HepG2 (cell line): ENCODE measurements at regions not wholly inside any gene's neighbourhood (a gene's known extent, or its start where the extent isn't known, plus 50 kb on each side); places are given as distances from the start of the nearest gene placed in this dataset.

Experiments used
- ATAC-seq: fragments of 200-7000 bp; cut with Tn5 transposase; 3 replicates; pipeline ENCODE4 v1.9.1; 2020; ENCODE audit warnings: mild to moderate bottlenecking, moderate library complexity
- BruUV-seq: library from RNA; stranded (reverse); fragments of 400-500 nt; replicated peaks from 2 replicates; lab custom pipeline; 2021; lab: Mats Ljungman, UMichigan
- CTCF ChIA-PET: fragments of 300-600 bp; formaldehyde crosslinking; extraction: SDS; loops from one replicate; lab custom pipeline; 2021; ENCODE audit warnings: low total read pairs, inconsistent platforms, low intra/inter-chr PET ratio; lab: Yijun Ruan, JAX
- POLR2A ChIA-PET: fragments of 350-600 bp; sonication (Branson Sonifier 250); formaldehyde crosslinking; loops from one replicate; lab custom pipeline; 2020; ENCODE audit warnings: antibody characterized with exemption, inconsistent platforms; lab: Yijun Ruan, JAX
- DNase-seq: peaks from one replicate; pipeline ENCODE4 v3.0.0-alpha.2; 2015; ENCODE audit warnings: low spot score
- FAIRE-seq: peaks from 3 replicates; lab custom pipeline; 2011; peaks lifted over from hg19 to GRCh38; lab: Jason Lieb, UNC
- H2AFZ ChIP-seq: one replicate; pipeline ENCODE4 v1.6.1; 2011; ENCODE audit warnings: low read length, inconsistent platforms
- H3K27ac ChIP-seq: fragments of 300-600 bp; 3 replicates; pipeline ENCODE4 v1.8.0; 2011; ENCODE audit warnings: mixed run types, mild to moderate bottlenecking, mixed read lengths, low read length, inconsistent platforms; ENCODE audit not compliant: insufficient read depth; ENCODE audit errors: extremely low read length
- H3K27me3 ChIP-seq, 2 experiments: fragments of 200-600 bp in 1 of 2; 2 replicates in 1 of 2; 3 replicates in 1 of 2; pipeline versions ENCODE4 v1.6.0 to v1.8.0; 2011; ENCODE audit warnings: low read length in 2 of 2, mild to moderate bottlenecking in 2 of 2, moderate library complexity in 2 of 2, inconsistent platforms in 1 of 2; ENCODE audit not compliant: insufficient read depth in 2 of 2, control insufficient read depth in 1 of 2
- H3K36me3 ChIP-seq, 2 experiments: fragments of 200-600 bp in 1 of 2; replicated peaks in 1 of 2; 2 replicates in 1 of 2; 3 replicates in 1 of 2; pipeline versions ENCODE4 v1.5.1 to v1.8.0; 2011; ENCODE audit warnings: low read length in 2 of 2, inconsistent platforms in 1 of 2; ENCODE audit not compliant: insufficient read depth in 2 of 2, control insufficient read depth in 1 of 2
- H3K4me1 ChIP-seq: 2 replicates; pipeline ENCODE4 v1.5.1; 2012; ENCODE audit warnings: low read length, inconsistent platforms; ENCODE audit not compliant: insufficient read depth
- H3K4me2 ChIP-seq: 2 replicates; pipeline ENCODE4 v1.6.0; 2011; ENCODE audit warnings: low read depth, low read length, inconsistent platforms
- H3K4me3 ChIP-seq, 3 experiments: fragments of 200-600 bp in 1 of 3; sonication (generic), shearing (Covaris generic) in 1 of 3; replicated peaks in 1 of 3; 2 replicates each; pipeline ENCODE4 v1.5.1; 2011 to 2016; ENCODE audit warnings: low read length in 3 of 3, inconsistent platforms in 2 of 3, low read depth in 2 of 3, mild to moderate bottlenecking in 2 of 3, control low read depth in 1 of 3, mixed read lengths in 1 of 3; ENCODE audit not compliant: insufficient read depth in 1 of 3
- H3K79me2 ChIP-seq: one replicate; pipeline ENCODE4 v1.6.1; 2011; ENCODE audit warnings: low read length, inconsistent platforms; ENCODE audit not compliant: insufficient read depth
- H3K9ac ChIP-seq: 2 replicates; pipeline ENCODE4 v1.6.0; 2011; ENCODE audit warnings: mild to moderate bottlenecking, low read depth, low read length, inconsistent platforms; ENCODE audit not compliant: insufficient read depth
- H3K9me3 ChIP-seq: 2 replicates; pipeline ENCODE4 v1.5.1; 2012; ENCODE audit warnings: mild to moderate bottlenecking, low read length
- H4K20me1 ChIP-seq: 2 replicates; pipeline ENCODE4 v1.6.0; 2011; ENCODE audit warnings: inconsistent platforms, mild to moderate bottlenecking, low read length, moderate library complexity; ENCODE audit not compliant: insufficient read depth
- KLF16 ChIP-seq, 2 experiments: sonication (generic) in 1 of 2; formaldehyde crosslinking in 1 of 2; IDR thresholded peaks; 2 replicates each; pipeline versions ENCODE4 v1.6.1 to v1.8.0; 2016 to 2023; ENCODE audit warnings: missing genetic modification reagents in 2 of 2, missing compliant biosample characterization in 1 of 2
- MTA3 ChIP-seq: sonication (generic); formaldehyde crosslinking; IDR thresholded peaks from 2 replicates; pipeline ENCODE4 v1.4.0; 2020; ENCODE audit warnings: missing genetic modification reagents
- NFKB2 ChIP-seq: sonication (generic); formaldehyde crosslinking; IDR thresholded peaks from 2 replicates; pipeline ENCODE4 v1.4.0; 2020; ENCODE audit warnings: missing genetic modification reagents, borderline replicate concordance
- NRL ChIP-seq: sonication (generic); formaldehyde crosslinking; IDR thresholded peaks from 2 replicates; pipeline ENCODE4 v1.5.0; 2020; ENCODE audit warnings: missing genetic modification reagents, mild to moderate bottlenecking, moderate library complexity, borderline replicate concordance
- PRPF4 ChIP-seq: fragments of 200-400 bp; formaldehyde crosslinking; IDR thresholded peaks from 2 replicates; pipeline ENCODE4 v1.6.1; 2016; ENCODE audit warnings: low read length, low read depth; ENCODE audit not compliant: poor library complexity, severe bottlenecking
- TOE1 ChIP-seq: sonication (generic); formaldehyde crosslinking; IDR thresholded peaks from 2 replicates; pipeline ENCODE4 v1.4.0; 2020; ENCODE audit warnings: mild to moderate bottlenecking, missing genetic modification reagents
- ZMYM3 ChIP-seq: sonication (generic); formaldehyde crosslinking; IDR thresholded peaks from 2 replicates; pipeline ENCODE4 v1.5.1; 2020; ENCODE audit warnings: mild to moderate bottlenecking, missing genetic modification reagents
- ZNF260 ChIP-seq: sonication (generic); formaldehyde crosslinking; IDR thresholded peaks from 2 replicates; pipeline ENCODE4 v1.4.0; 2020; ENCODE audit warnings: missing genetic modification reagents, low read depth, mild to moderate bottlenecking, borderline replicate concordance
- ZNF326 ChIP-seq: sonication (generic); formaldehyde crosslinking; IDR thresholded peaks from 2 replicates; pipeline ENCODE4 v1.4.0; 2020; ENCODE audit warnings: missing genetic modification reagents, borderline replicate concordance
- ZNF333 ChIP-seq: sonication (generic); formaldehyde crosslinking; IDR thresholded peaks from 2 replicates; pipeline ENCODE4 v1.4.0; 2020; ENCODE audit warnings: mild to moderate bottlenecking, missing genetic modification reagents, borderline replicate concordance
- ZNF337 ChIP-seq: sonication (generic); formaldehyde crosslinking; IDR thresholded peaks from 2 replicates; pipeline ENCODE4 v1.5.1; 2020; ENCODE audit warnings: missing genetic modification reagents, low read depth, mild to moderate bottlenecking, borderline replicate concordance
- ZNF468 ChIP-seq: sonication (generic); formaldehyde crosslinking; IDR thresholded peaks from 2 replicates; pipeline ENCODE4 v1.8.0; 2022; ENCODE audit warnings: mild to moderate bottlenecking, moderate library complexity, missing genetic modification reagents
- ZNF713 ChIP-seq: sonication (generic); formaldehyde crosslinking; IDR thresholded peaks from 2 replicates; pipeline ENCODE4 v1.4.0; 2020; ENCODE audit warnings: mild to moderate bottlenecking, missing genetic modification reagents
- ZNF788 ChIP-seq: sonication (generic); formaldehyde crosslinking; IDR thresholded peaks from 2 replicates; pipeline ENCODE4 v1.5.0; 2020; ENCODE audit warnings: mild to moderate bottlenecking, missing genetic modification reagents, borderline replicate concordance
- WGBS: methylation state at CpG from one replicate; pipeline ENCODE4 v1.1.6; 2017; ENCODE audit warnings: low lambda C conversion rate; 5-methylcytosine and 5-hydroxymethylcytosine counted together
- in situ Hi-C: cut with HindIII; loops from 2 replicates; pipeline ENCODE4 v1.10.0; 2017; ENCODE audit warnings: low pct_unique_long_range_greater_than_20kb; ENCODE audit not compliant: extremely low pct_ligation_motif_present
- intact Hi-C: fragments of 100-400 bp; cut with micrococcal nuclease; formaldehyde crosslinking; loops from one replicate; pipeline ENCODE4 v1.10.0; 2022; ENCODE audit not compliant: unreplicated experiment
- TF ChIP-seq, protein P1 (sequence below): sonication (generic); formaldehyde crosslinking; conservative IDR thresholded peaks from 2 replicates; pipeline ENCODE4 v1.4.0; 2020; ENCODE audit warnings: missing genetic modification reagents
- TF ChIP-seq, protein P2 (sequence below): sonication (generic); formaldehyde crosslinking; IDR thresholded peaks from 2 replicates; pipeline ENCODE4 v1.8.0; 2022; ENCODE audit warnings: mild to moderate bottlenecking, missing genetic modification reagents
- TF ChIP-seq, protein P3 (sequence below): sonication (generic); formaldehyde crosslinking; IDR thresholded peaks from 2 replicates; pipeline ENCODE4 v1.9.0; 2022; ENCODE audit warnings: missing genetic modification reagents, mild to moderate bottlenecking, borderline replicate concordance

DNA sequence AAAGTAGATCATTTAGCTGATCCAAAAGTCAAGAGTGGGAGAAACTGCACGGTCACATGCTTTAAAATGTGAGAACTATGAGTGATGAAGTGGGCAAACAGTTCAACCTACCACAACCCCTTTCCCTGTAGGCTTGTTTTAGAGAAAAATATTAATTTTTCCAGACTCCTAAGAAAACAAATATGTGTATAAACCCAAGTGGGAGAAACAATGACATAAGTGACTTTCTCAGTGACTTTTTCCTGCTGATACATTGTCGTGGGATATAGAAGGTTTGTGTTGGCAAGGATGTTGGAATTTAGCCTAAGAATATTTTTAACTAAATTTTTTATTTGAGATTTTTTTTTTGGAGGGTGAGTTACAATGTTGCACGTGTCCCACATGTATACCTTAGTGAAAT lies 321.7 kb downstream of the FIGN start (continued):
- no peak for TF ChIP-seq NFKB2 (CRISPR knock-in tag)
- no peak for TF ChIP-seq ZNF468 (CRISPR knock-in tag)
- no peak for TF ChIP-seq TOE1 (CRISPR knock-in tag)
- TF ChIP-seq, protein P1, sequence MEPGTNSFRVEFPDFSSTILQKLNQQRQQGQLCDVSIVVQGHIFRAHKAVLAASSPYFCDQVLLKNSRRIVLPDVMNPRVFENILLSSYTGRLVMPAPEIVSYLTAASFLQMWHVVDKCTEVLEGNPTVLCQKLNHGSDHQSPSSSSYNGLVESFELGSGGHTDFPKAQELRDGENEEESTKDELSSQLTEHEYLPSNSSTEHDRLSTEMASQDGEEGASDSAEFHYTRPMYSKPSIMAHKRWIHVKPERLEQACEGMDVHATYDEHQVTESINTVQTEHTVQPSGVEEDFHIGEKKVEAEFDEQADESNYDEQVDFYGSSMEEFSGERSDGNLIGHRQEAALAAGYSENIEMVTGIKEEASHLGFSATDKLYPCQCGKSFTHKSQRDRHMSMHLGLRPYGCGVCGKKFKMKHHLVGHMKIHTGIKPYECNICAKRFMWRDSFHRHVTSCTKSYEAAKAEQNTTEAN (CRISPR knock-in tag) = no peak
- no peak for TF ChIP-seq ZNF788
- TF ChIP-seq ZNF337 (CRISPR knock-in tag) = no peak
- no peak for TF ChIP-seq ZNF326
- TF ChIP-seq, protein P2, sequence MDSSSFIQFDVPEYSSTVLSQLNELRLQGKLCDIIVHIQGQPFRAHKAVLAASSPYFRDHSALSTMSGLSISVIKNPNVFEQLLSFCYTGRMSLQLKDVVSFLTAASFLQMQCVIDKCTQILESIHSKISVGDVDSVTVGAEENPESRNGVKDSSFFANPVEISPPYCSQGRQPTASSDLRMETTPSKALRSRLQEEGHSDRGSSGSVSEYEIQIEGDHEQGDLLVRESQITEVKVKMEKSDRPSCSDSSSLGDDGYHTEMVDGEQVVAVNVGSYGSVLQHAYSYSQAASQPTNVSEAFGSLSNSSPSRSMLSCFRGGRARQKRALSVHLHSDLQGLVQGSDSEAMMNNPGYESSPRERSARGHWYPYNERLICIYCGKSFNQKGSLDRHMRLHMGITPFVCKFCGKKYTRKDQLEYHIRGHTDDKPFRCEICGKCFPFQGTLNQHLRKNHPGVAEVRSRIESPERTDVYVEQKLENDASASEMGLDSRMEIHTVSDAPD (CRISPR knock-in tag) = no peak

DNA sequence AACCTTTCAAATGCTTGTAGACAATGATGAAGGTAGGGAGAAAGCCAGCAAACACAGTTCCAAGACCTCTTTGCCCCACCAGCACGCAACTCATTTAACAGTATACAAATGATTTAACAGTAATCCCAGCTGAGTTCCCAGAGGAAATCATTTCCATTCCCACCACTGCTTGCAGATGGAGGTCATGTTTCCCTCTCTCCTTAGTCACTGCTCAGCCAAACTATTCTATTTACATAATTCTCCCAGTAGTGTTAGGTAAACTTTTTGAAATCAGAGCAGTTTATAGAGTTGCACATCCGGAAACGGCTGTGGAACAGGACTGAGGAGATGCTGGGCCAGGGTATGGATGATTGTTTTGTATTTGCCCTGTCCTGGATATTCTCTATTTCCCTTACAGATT lies 328.5 kb downstream of the FIGN start:
- TF ChIP-seq, protein P3, sequence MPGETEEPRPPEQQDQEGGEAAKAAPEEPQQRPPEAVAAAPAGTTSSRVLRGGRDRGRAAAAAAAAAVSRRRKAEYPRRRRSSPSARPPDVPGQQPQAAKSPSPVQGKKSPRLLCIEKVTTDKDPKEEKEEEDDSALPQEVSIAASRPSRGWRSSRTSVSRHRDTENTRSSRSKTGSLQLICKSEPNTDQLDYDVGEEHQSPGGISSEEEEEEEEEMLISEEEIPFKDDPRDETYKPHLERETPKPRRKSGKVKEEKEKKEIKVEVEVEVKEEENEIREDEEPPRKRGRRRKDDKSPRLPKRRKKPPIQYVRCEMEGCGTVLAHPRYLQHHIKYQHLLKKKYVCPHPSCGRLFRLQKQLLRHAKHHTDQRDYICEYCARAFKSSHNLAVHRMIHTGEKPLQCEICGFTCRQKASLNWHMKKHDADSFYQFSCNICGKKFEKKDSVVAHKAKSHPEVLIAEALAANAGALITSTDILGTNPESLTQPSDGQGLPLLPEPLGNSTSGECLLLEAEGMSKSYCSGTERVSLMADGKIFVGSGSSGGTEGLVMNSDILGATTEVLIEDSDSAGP (CRISPR knock-in tag) = no peak
- TF ChIP-seq ZNF713 (CRISPR knock-in tag) (no peak), MTA3 (no peak), PRPF4 (no peak), NRL (no peak), KLF16 (CRISPR knock-in tag; IDR thresholded peaks at IDR 0.05) (no peak), ZMYM3 (CRISPR knock-in tag) (no peak), ZNF260 (no peak), ZNF333 (CRISPR knock-in tag) (no peak), ZNF468 (CRISPR knock-in tag) (no peak)
- no peak for FAIRE-seq
- no peak overlapping the region for H3K4me2 ChIP-seq
- H3K27ac ChIP-seq = no peak overlapping the region
- in situ Hi-C loops (no loop called here), intact Hi-C loops (no loop called here)
- DNase-seq = no peak
- H3K4me3 ChIP-seq = no peak overlapping the region
- CTCF ChIA-PET = no interaction called here
- no peaks in the 10 kb centered on the region for H3K4me1 ChIP-seq
- H2AFZ ChIP-seq = no peak overlapping the region
- POLR2A ChIA-PET = no interaction called here
- H4K20me1 ChIP-seq = no peaks in the 10 kb centered on the region
- H3K27me3 ChIP-seq = no peaks in the 10 kb centered on the region
- no TSS peak for BruUV-seq
- no peaks in the 10 kb centered on the region for H3K9me3 ChIP-seq
- WGBS = 38% methylated on average over 3 of the region's 3 CpGs
- H3K79me2 ChIP-seq = no peaks in the 10 kb centered on the region
- no peak for ATAC-seq
- H3K9ac ChIP-seq = no peak overlapping the region
- no peaks in the 10 kb centered on the region for H3K36me3 ChIP-seq
